K562 (cell line): ENCODE measurements at regions not wholly inside any gene's neighbourhood (a gene's known extent, or its start where the extent isn't known, plus 50 kb on each side); places are given as distances from the start of the nearest gene placed in this dataset.

Source experiments
- ATAC-seq: fragments of 200-7000 bp; cut with Tn5 transposase; 3 replicates; pipeline ENCODE4 v1.9.1; 2020; ENCODE audit warnings: moderate library complexity
- BruUV-seq: library from RNA; stranded (reverse); fragments of 400-500 nt; replicated peaks from 2 replicates; lab custom pipeline; 2021; lab: Mats Ljungman, UMichigan
- CTCF ChIA-PET: fragments of 300-600 bp; formaldehyde crosslinking; extraction: SDS; loops from one replicate; lab custom pipeline; 2021; ENCODE audit warnings: low intra/inter-chr PET ratio; lab: Yijun Ruan, JAX
- POLR2A ChIA-PET: fragments of 300-600, 350-650 bp; sonication (Branson Sonifier 250); formaldehyde crosslinking; extraction: SDS; loops from one replicate; lab custom pipeline; 2021; ENCODE audit warnings: antibody characterized with exemption, inconsistent platforms; lab: Yijun Ruan, JAX
- DNase-seq, 4 experiments: peaks; one replicate each; pipeline versions ENCODE4 v3.0.0 to v3.0.0-alpha.2; 2011 to 2018; ENCODE audit warnings: low spot score in 3 of 4, mixed read lengths in 3 of 4; ENCODE audit errors: extremely low read depth in 1 of 4
- FAIRE-seq: peaks from 2 replicates; lab custom pipeline; 2011; peaks lifted over from hg19 to GRCh38; lab: Jason Lieb, UNC
- H2AFZ ChIP-seq: 2 replicates; pipeline ENCODE4 v1.6.0; 2011; ENCODE audit warnings: low read depth, low read length, control low read depth, inconsistent platforms
- H3K27ac ChIP-seq: fragments of 200-600 bp; 3 replicates; pipeline ENCODE4 v1.8.0; 2011; ENCODE audit warnings: low read depth, mild to moderate bottlenecking, control low read depth, inconsistent platforms, low read length, moderate library complexity, mixed read lengths; ENCODE audit errors: extremely low read depth
- H3K27me3 ChIP-seq, 2 experiments: fragments of 300-600 bp in 1 of 2; 2 replicates in 1 of 2; 3 replicates in 1 of 2; pipeline versions ENCODE4 v1.6.0 to v1.8.0; 2011; ENCODE audit warnings: inconsistent platforms in 2 of 2, low read length in 2 of 2, mild to moderate bottlenecking in 1 of 2, mixed read lengths in 1 of 2, moderate library complexity in 1 of 2; ENCODE audit not compliant: control insufficient read depth in 2 of 2, insufficient read depth in 2 of 2
- H3K36me3 ChIP-seq: fragments of 300-600 bp; 3 replicates; pipeline ENCODE4 v1.8.0; 2011; ENCODE audit warnings: mild to moderate bottlenecking, low read length, inconsistent platforms; ENCODE audit not compliant: control insufficient read depth, insufficient read depth
- H3K4me1 ChIP-seq, 2 experiments: fragments of 200-600 bp in 1 of 2; replicated peaks in 1 of 2; 2 replicates in 1 of 2; 3 replicates in 1 of 2; pipeline versions ENCODE4 v1.5.1 to v1.8.0; 2011; ENCODE audit warnings: inconsistent platforms in 2 of 2, low read length in 2 of 2, mild to moderate bottlenecking in 1 of 2, mixed read lengths in 1 of 2, moderate library complexity in 1 of 2; ENCODE audit not compliant: control insufficient read depth in 2 of 2, insufficient read depth in 2 of 2
- H3K4me2 ChIP-seq: 2 replicates; pipeline ENCODE4 v1.6.1; 2011; ENCODE audit warnings: low read length, control low read depth, inconsistent platforms, mixed read lengths; ENCODE audit not compliant: insufficient read depth
- H3K4me3 ChIP-seq: fragments of 200-600 bp; sonication (generic), shearing (Covaris generic); 2 replicates; pipeline ENCODE4 v1.5.1; 2016; ENCODE audit warnings: control low read depth, inconsistent platforms
- H3K79me2 ChIP-seq: fragments of 200-600 bp; 3 replicates; pipeline ENCODE4 v1.8.0; 2011; ENCODE audit warnings: low read length, inconsistent platforms; ENCODE audit not compliant: control insufficient read depth, insufficient read depth
- H3K9ac ChIP-seq, 2 experiments: 2 replicates each; pipeline versions ENCODE4 v1.6.0 to v1.6.1; 2011; ENCODE audit warnings: low read depth in 2 of 2, low read length in 2 of 2, control low read depth in 1 of 2, inconsistent platforms in 1 of 2, mild to moderate bottlenecking in 1 of 2, mixed read lengths in 1 of 2; ENCODE audit not compliant: insufficient read depth in 1 of 2
- H3K9me1 ChIP-seq: one replicate; pipeline ENCODE4 v1.6.0; 2011; ENCODE audit warnings: inconsistent platforms, mild to moderate bottlenecking, low read length, moderate library complexity; ENCODE audit not compliant: control insufficient read depth, insufficient read depth
- H3K9me3 ChIP-seq: replicated peaks from 2 replicates; pipeline ENCODE4 v1.5.1; 2011; ENCODE audit warnings: low read depth, low read length, inconsistent platforms; ENCODE audit not compliant: control insufficient read depth, insufficient read depth
- H4K20me1 ChIP-seq: replicated peaks from 2 replicates; pipeline ENCODE4 v1.6.1; 2011; ENCODE audit warnings: low read length, inconsistent platforms, mixed read lengths; ENCODE audit not compliant: control insufficient read depth, insufficient read depth
- BMI1 ChIP-seq: fragments of 150-350 bp; IDR thresholded peaks from 2 replicates; pipeline ENCODE4 v1.6.1; 2014; ENCODE audit warnings: low read length
- NFIC ChIP-seq: fragments of 450-650 bp; IDR thresholded peaks from 2 replicates; pipeline ENCODE4 v1.6.1; 2017; ENCODE audit warnings: mild to moderate bottlenecking, inconsistent platforms
- NFRKB ChIP-seq: fragments of 450-650 bp; IDR thresholded peaks from 2 replicates; pipeline ENCODE4 v1.6.1; 2016; ENCODE audit warnings: low read depth
- TCF3 ChIP-seq: sonication (generic); formaldehyde crosslinking; IDR thresholded peaks from 2 replicates; pipeline ENCODE4 v1.4.0; 2020; ENCODE audit warnings: mild to moderate bottlenecking, missing genetic modification reagents
- ZFP30 ChIP-seq: fragments of 250-450 bp; sonication (Bioruptor Pico); IDR thresholded peaks from 2 replicates; pipeline ENCODE4 v1.8.0; 2022; ENCODE audit warnings: moderate library complexity, mild to moderate bottlenecking, inconsistent platforms, borderline replicate concordance
- ZNF75A ChIP-seq: fragments of 450-650 bp; formaldehyde crosslinking; IDR thresholded peaks from 2 replicates; pipeline ENCODE4 v1.4.0; 2020; ENCODE audit warnings: mild to moderate bottlenecking
- WGBS: fragments of 100-300 bp; shearing (Covaris generic); methylation state at CpG from one replicate; pipeline ENCODE4 v1.1.6; 2016; ENCODE audit warnings: low coverage, mixed read lengths; ENCODE audit not compliant: insufficient coverage; ENCODE audit errors: missing lambda C conversion rate; 5-methylcytosine and 5-hydroxymethylcytosine counted together
- in situ Hi-C: fragments of 300-500 bp; cut with MboI; formaldehyde crosslinking; loops from 4 replicates; pipeline ENCODE4 v1.15.0; 2018; ENCODE audit warnings: inconsistent platforms, mixed read lengths
- intact Hi-C: fragments of 100-400 bp; cut with micrococcal nuclease; formaldehyde crosslinking; loops from 2 replicates; pipeline ENCODE4 v1.14.2; 2022
- TF ChIP-seq, protein P1 (sequence below): fragments of 450-650 bp; IDR thresholded peaks from 2 replicates; pipeline ENCODE4 v1.7.1; 2018; ENCODE audit warnings: mild to moderate bottlenecking, low read depth; ENCODE audit not compliant: partially characterized antibody
- TF ChIP-seq, protein P2 (sequence below): fragments of 450-650 bp; IDR thresholded peaks from 2 replicates; pipeline ENCODE4 v1.7.0; 2016; ENCODE audit warnings: borderline replicate concordance
- TF ChIP-seq, protein P3 (sequence below): sonication (generic); formaldehyde crosslinking; IDR thresholded peaks from 2 replicates; pipeline ENCODE4 v1.8.1; 2022; ENCODE audit warnings: missing genetic modification reagents
- TF ChIP-seq, protein P4 (sequence below), 2 experiments: IDR thresholded peaks in 1 of 2; conservative IDR thresholded peaks in 1 of 2; 2 replicates each; pipeline ENCODE4 v1.6.1; 2016; ENCODE audit warnings: low read depth in 2 of 2, mild to moderate bottlenecking in 1 of 2, missing compliant biosample characterization in 1 of 2, missing genetic modification characterization in 1 of 2, moderate library complexity in 1 of 2
- TF ChIP-seq, protein P5 (sequence below): fragments of 250-450 bp; sonication (Bioruptor Pico); IDR thresholded peaks from 2 replicates; pipeline ENCODE4 v1.5.0; 2020; ENCODE audit warnings: mild to moderate bottlenecking

DNA sequence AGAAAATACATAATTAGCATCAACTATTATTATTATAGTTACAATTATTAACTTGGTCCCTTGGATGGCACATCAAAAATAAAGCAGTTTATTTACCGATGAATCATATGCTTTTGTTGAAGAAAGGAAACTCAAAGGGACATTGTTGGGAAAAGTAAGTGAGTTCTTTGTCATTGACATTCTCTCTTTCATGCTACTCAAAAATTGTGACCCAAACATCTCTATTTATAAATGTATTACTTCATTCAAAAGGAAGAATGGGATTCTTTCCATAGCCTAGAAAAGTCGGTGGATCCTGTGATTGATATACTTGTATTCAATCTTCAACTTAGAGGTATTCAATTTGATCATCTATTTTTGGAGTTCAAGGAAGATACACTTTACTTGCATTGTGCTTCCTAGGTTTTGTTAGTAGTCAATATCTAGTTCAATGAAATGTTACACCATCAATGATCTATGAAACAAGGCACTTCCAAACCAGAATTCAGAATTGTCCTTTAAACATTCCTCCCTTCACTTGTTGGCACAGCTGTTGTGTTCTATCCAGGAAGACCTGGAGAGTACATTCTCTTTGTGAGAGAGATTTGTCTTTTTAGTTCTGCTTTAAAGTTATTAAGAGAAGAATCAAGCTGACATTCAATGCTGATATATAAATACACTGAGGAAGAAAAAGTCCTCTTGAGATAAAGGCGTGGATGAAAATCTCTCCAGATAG is 235.2 kb downstream of the TMEM26 start:
- no peaks in the 10 kb centered on the region for H3K9me3 ChIP-seq
- H3K27me3 ChIP-seq, result no peaks in the 10 kb centered on the region
- H3K4me1 ChIP-seq, result no peaks in the 10 kb centered on the region
- ATAC-seq (no peak), FAIRE-seq (no peak), DNase-seq (no peak)
- no peak overlapping the region for H3K9ac ChIP-seq
- no peak overlapping the region for H3K4me3 ChIP-seq
- intact Hi-C loops, result no loop called here
- WGBS, result 5% methylated on average over 3 of the region's 3 CpGs
- no peaks in the 10 kb centered on the region for H3K79me2 ChIP-seq
- no peak overlapping the region for H3K27ac ChIP-seq
- no peaks in the 10 kb centered on the region for H3K9me1 ChIP-seq
- BruUV-seq, result no TSS peak
- no peak overlapping the region for H3K4me2 ChIP-seq
- ChIA-PET POLR2A (no interaction called here), CTCF (no interaction called here)
- no peak overlapping the region for H2AFZ ChIP-seq
- H3K36me3 ChIP-seq, result no peaks in the 10 kb centered on the region
- in situ Hi-C loops, result no loop called here
- H4K20me1 ChIP-seq, result no peaks in the 10 kb centered on the region
- TF ChIP-seq BMI1 (no peak), NFIC (no peak), ZFP30 (CRISPR knock-in tag) (no peak), NFRKB (no peak), ZNF75A (CRISPR knock-in tag) (no peak), TCF3 (CRISPR knock-in tag) (no peak)
- TF ChIP-seq, protein P1, sequence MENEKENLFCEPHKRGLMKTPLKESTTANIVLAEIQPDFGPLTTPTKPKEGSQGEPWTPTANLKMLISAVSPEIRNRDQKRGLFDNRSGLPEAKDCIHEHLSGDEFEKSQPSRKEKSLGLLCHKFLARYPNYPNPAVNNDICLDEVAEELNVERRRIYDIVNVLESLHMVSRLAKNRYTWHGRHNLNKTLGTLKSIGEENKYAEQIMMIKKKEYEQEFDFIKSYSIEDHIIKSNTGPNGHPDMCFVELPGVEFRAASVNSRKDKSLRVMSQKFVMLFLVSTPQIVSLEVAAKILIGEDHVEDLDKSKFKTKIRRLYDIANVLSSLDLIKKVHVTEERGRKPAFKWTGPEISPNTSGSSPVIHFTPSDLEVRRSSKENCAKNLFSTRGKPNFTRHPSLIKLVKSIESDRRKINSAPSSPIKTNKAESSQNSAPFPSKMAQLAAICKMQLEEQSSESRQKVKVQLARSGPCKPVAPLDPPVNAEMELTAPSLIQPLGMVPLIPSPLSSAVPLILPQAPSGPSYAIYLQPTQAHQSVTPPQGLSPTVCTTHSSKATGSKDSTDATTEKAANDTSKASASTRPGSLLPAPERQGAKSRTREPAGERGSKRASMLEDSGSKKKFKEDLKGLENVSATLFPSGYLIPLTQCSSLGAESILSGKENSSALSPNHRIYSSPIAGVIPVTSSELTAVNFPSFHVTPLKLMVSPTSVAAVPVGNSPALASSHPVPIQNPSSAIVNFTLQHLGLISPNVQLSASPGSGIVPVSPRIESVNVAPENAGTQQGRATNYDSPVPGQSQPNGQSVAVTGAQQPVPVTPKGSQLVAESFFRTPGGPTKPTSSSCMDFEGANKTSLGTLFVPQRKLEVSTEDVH, result no peak
- TF ChIP-seq, protein P2, sequence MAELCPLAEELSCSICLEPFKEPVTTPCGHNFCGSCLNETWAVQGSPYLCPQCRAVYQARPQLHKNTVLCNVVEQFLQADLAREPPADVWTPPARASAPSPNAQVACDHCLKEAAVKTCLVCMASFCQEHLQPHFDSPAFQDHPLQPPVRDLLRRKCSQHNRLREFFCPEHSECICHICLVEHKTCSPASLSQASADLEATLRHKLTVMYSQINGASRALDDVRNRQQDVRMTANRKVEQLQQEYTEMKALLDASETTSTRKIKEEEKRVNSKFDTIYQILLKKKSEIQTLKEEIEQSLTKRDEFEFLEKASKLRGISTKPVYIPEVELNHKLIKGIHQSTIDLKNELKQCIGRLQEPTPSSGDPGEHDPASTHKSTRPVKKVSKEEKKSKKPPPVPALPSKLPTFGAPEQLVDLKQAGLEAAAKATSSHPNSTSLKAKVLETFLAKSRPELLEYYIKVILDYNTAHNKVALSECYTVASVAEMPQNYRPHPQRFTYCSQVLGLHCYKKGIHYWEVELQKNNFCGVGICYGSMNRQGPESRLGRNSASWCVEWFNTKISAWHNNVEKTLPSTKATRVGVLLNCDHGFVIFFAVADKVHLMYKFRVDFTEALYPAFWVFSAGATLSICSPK, result no peak
- TF ChIP-seq, protein P3, sequence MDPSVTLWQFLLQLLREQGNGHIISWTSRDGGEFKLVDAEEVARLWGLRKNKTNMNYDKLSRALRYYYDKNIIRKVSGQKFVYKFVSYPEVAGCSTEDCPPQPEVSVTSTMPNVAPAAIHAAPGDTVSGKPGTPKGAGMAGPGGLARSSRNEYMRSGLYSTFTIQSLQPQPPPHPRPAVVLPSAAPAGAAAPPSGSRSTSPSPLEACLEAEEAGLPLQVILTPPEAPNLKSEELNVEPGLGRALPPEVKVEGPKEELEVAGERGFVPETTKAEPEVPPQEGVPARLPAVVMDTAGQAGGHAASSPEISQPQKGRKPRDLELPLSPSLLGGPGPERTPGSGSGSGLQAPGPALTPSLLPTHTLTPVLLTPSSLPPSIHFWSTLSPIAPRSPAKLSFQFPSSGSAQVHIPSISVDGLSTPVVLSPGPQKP, result no peak
- TF ChIP-seq, protein P4, sequence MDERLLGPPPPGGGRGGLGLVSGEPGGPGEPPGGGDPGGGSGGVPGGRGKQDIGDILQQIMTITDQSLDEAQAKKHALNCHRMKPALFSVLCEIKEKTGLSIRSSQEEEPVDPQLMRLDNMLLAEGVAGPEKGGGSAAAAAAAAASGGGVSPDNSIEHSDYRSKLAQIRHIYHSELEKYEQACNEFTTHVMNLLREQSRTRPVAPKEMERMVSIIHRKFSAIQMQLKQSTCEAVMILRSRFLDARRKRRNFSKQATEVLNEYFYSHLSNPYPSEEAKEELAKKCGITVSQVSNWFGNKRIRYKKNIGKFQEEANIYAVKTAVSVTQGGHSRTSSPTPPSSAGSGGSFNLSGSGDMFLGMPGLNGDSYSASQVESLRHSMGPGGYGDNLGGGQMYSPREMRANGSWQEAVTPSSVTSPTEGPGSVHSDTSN (CRISPR knock-in tag; IDR thresholded peaks at IDR 0.05; ENCODE audit: low read depth), result no peak
- TF ChIP-seq, protein P4 (tag; conservative IDR thresholded peaks at IDR 0.05; ENCODE audit: low read depth), result no peak
- TF ChIP-seq, protein P5, sequence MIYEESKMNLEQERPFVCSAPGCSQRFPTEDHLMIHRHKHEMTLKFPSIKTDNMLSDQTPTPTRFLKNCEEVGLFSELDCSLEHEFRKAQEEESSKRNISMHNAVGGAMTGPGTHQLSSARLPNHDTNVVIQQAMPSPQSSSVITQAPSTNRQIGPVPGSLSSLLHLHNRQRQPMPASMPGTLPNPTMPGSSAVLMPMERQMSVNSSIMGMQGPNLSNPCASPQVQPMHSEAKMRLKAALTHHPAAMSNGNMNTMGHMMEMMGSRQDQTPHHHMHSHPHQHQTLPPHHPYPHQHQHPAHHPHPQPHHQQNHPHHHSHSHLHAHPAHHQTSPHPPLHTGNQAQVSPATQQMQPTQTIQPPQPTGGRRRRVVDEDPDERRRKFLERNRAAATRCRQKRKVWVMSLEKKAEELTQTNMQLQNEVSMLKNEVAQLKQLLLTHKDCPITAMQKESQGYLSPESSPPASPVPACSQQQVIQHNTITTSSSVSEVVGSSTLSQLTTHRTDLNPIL (CRISPR knock-in tag), result no peak
